Heart left ventricle (tissue), 13 donors: ENCODE measurements at regions not wholly inside any gene's neighbourhood (a gene's known extent, or its start where the extent isn't known, plus 50 kb on each side); places are given as distances from the start of the nearest gene placed in this dataset.

Source experiments
- POLR2A ChIP-seq, 2 donors: fragments of 450-650 bp; IDR thresholded peaks; one replicate each; pipeline ENCODE4 v1.6.1; 2017; ENCODE audit warnings: antibody characterized with exemption in 2 of 2, mild to moderate bottlenecking in 2 of 2, moderate library complexity in 2 of 2
- TF ChIP-seq, protein P1 (sequence below), 12 donors: fragments of 200-600 bp; sonication (generic) in 4 of 12; IDR thresholded peaks; one replicate each; pipeline versions ENCODE4 v1.5.0 to v1.8.0; 2018 to 2022; ENCODE audit warnings: antibody characterized with exemption in 12 of 12, mild to moderate bottlenecking in 5 of 12
- donor health status: ischemic (EF 13 %, LVEDD 7.1; RV severe dilation, severe dysfunction).
- donor health status: DM: no; HTN: yes; CAD: no.
- donor health status: DM: no; HTN: no; CAD: no.
- donor health status: ischemic (EF 25% LVEDD 6.9; RV normal size, moderate dysfunction).
- donor health status: ischemic (EF 25% LVEDD 5.7; RV mildly dilated, moderate dysfunction).
- donor health status: ischemic (EF 35%, LVEDD 5.7; RV mildly dilated, moderate dysfunction).
- donor health status: nonischemic (EF 11% LVEDD 7.7; RV severe dilation, severe dysfunction).
- donor health status: DM: yes; HTN: yes; CAD: no.
- donor health status: PGD.
- donor health status: ischemic (EF 29% LVEDD 5.4; RV normal size, mild dysfunction).
- donor health status: nonischemic (EF 23%, LVEDD 6.1; RV moderate dilation, normal function).

- TF ChIP-seq POLR2A (IDR thresholded peaks at IDR 0.05), result no peak
- TF ChIP-seq, protein P1, sequence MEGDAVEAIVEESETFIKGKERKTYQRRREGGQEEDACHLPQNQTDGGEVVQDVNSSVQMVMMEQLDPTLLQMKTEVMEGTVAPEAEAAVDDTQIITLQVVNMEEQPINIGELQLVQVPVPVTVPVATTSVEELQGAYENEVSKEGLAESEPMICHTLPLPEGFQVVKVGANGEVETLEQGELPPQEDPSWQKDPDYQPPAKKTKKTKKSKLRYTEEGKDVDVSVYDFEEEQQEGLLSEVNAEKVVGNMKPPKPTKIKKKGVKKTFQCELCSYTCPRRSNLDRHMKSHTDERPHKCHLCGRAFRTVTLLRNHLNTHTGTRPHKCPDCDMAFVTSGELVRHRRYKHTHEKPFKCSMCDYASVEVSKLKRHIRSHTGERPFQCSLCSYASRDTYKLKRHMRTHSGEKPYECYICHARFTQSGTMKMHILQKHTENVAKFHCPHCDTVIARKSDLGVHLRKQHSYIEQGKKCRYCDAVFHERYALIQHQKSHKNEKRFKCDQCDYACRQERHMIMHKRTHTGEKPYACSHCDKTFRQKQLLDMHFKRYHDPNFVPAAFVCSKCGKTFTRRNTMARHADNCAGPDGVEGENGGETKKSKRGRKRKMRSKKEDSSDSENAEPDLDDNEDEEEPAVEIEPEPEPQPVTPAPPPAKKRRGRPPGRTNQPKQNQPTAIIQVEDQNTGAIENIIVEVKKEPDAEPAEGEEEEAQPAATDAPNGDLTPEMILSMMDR (IDR thresholded peaks at IDR 0.05), result no peak
These were observed 250.0 kb downstream of the MIAT start for GRCh38 chr22:26907366-26907765.
